ENCODE measurements at regions not wholly inside any gene's neighbourhood (a gene's known extent, or its start where the extent isn't known, plus 50 kb on each side); places are given as distances from the start of the nearest gene placed in this dataset.
"Not testable (repeated sequence)": the region's sequence is repeated elsewhere in the genome, so short reads cannot be mapped to it uniquely, and the experiment has no call there.

DNA sequence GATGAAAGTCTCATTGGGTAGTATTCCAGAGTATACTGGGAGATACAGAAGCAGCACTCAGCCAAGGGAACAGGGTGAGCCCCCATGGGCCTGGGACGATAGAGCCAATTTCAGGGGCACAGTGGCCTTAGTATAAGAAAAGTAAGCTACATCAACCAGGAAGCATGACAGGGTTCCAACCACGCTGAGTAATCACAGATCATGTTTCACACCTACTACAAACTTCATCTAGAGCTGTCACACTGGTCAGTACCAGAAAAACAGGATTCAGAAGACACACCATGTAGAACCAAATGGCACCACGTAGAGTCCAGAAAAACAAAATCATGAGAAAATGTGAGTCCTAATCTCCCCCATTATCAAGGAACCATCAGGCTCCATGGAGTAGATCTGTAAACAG is 1292.4 kb upstream of the MIR17HG start:
- DNase-seq (no peak), FAIRE-seq (no peak)
- no peaks in the 10 kb centered on the region for H3K4me1 ChIP-seq (ENCODE audit: control insufficient read depth in 3 of 3, insufficient read depth in 2 of 3, low read depth in 1 of 3, low read length in 2 of 3)
- no peaks in the 10 kb centered on the region for H3K27me3 ChIP-seq (ENCODE audit: control insufficient read depth in 3 of 3, insufficient read depth in 3 of 3, low read length in 3 of 3)
- H3K9me3 ChIP-seq (ENCODE audit: control insufficient read depth in 2 of 2, insufficient read depth in 1 of 2, low read depth in 1 of 2, low read length in 1 of 2), result no peaks in the 10 kb centered on the region
- H3K4me3 ChIP-seq (ENCODE audit: low read depth in 1 of 3, low read length in 3 of 3), result no peak overlapping the region
- WGBS, 3 donors, result 40 to 47% (median 45%) methylated on average over 3 of the region's 3 CpGs
- no peak overlapping the region for H3K27ac ChIP-seq (ENCODE audit: low read depth in 1 of 3, low read length in 2 of 3)
- H3K36me3 ChIP-seq (ENCODE audit: control insufficient read depth in 3 of 3, insufficient read depth in 2 of 3, low read depth in 1 of 3, low read length in 3 of 3), result no peaks in the 10 kb centered on the region

- DNase-seq (no peak), FAIRE-seq (no peak)
- Histone ChIP-seq H3K4me1 (ENCODE audit: control insufficient read depth in 3 of 3, insufficient read depth in 2 of 3, low read depth in 1 of 3, low read length in 2 of 3) (no peaks in the 10 kb centered on the region), H3K9me3 (ENCODE audit: control insufficient read depth in 2 of 2, insufficient read depth in 1 of 2, low read depth in 1 of 2, low read length in 1 of 2) (no peaks in the 10 kb centered on the region), H3K27me3 (ENCODE audit: control insufficient read depth in 3 of 3, insufficient read depth in 3 of 3, low read length in 3 of 3) (no peaks in the 10 kb centered on the region), H3K27ac (ENCODE audit: low read depth in 1 of 3, low read length in 2 of 3) (no peak overlapping the region), H3K4me3 (ENCODE audit: low read depth in 1 of 3, low read length in 3 of 3) (no peak overlapping the region), H3K36me3 (ENCODE audit: control insufficient read depth in 3 of 3, insufficient read depth in 2 of 3, low read depth in 1 of 3, low read length in 3 of 3) (no peaks in the 10 kb centered on the region)
These were observed 1291.7 kb upstream of the MIR17HG start for GRCh38 chr13:90055760-90056159.

- H3K36me3 ChIP-seq (ENCODE audit: control insufficient read depth in 3 of 3, insufficient read depth in 2 of 3, low read depth in 1 of 3, low read length in 3 of 3); H3K4me1 ChIP-seq (ENCODE audit: control insufficient read depth in 3 of 3, insufficient read depth in 2 of 3, low read depth in 1 of 3, low read length in 2 of 3); FAIRE-seq; DNase-seq; H3K4me3 ChIP-seq (ENCODE audit: low read depth in 1 of 3, low read length in 3 of 3); H3K9me3 ChIP-seq (ENCODE audit: control insufficient read depth in 2 of 2, insufficient read depth in 1 of 2, low read depth in 1 of 2, low read length in 1 of 2); H3K27me3 ChIP-seq (ENCODE audit: control insufficient read depth in 3 of 3, insufficient read depth in 3 of 3, low read length in 3 of 3); H3K27ac ChIP-seq (ENCODE audit: low read depth in 1 of 3, low read length in 2 of 3): not testable (repeated sequence)
These were observed 1283.3 kb upstream of the MIR17HG start for GRCh38 chr13:90064226-90064625.

DNA sequence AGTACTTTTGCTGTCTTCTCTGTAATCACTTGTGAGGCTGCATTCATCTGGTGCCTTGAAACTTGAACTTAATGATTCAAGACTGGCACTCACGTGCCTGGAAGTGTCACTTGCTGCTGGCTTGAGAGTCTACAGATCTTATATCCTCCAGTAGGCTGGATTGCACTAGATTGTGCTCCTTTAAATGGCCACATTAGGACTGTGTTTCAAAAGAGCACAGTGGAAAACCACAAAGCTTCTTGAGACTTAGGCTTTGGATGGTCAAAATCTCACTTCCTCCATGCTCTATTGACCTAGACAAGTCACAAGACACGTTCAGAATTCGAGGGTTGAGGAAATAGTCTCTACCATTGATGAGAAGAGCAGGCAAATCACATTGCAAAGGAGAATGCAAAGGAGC is 1278.8 kb upstream of the MIR17HG start:
- H3K27me3 ChIP-seq (ENCODE audit: control insufficient read depth in 3 of 3, insufficient read depth in 3 of 3, low read length in 3 of 3), result no peaks in the 10 kb centered on the region
- H3K36me3 ChIP-seq (ENCODE audit: control insufficient read depth in 3 of 3, insufficient read depth in 2 of 3, low read depth in 1 of 3, low read length in 3 of 3), result no peaks in the 10 kb centered on the region
- DNase-seq, result no peak
- no peak overlapping the region for H3K27ac ChIP-seq (ENCODE audit: low read depth in 1 of 3, low read length in 2 of 3)
- H3K9me3 ChIP-seq (ENCODE audit: control insufficient read depth in 2 of 2, insufficient read depth in 1 of 2, low read depth in 1 of 2, low read length in 1 of 2), result no peaks in the 10 kb centered on the region
- FAIRE-seq, result no peak
- H3K4me3 ChIP-seq (ENCODE audit: low read depth in 1 of 3, low read length in 3 of 3), result no peak overlapping the region
- WGBS, 3 donors, result 17 to 32% (median 30%) methylated on average over 3 of the region's 3 CpGs
- H3K4me1 ChIP-seq (ENCODE audit: control insufficient read depth in 3 of 3, insufficient read depth in 2 of 3, low read depth in 1 of 3, low read length in 2 of 3), result no peaks in the 10 kb centered on the region

DNA sequence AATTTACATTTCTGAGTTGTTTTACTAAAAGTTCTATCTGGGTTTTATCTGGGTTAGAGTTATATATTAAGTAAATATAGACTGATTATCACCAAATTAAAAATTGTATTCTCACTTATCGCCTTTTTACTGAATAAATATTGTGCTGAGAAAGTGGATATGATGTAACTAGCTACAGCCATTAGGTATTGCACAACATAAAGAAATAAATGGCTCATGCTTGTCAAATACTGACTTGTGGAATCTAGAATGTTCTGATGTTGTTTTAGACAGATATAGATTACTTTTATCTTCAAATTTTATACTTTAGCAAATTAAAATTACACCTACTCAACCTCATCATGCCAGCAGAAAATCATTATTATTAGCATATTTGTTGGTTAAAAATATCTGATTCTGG is 1277.1 kb upstream of the MIR17HG start:
- Histone ChIP-seq H3K4me3 (ENCODE audit: low read depth in 1 of 3, low read length in 3 of 3) (no peak overlapping the region), H3K27me3 (ENCODE audit: control insufficient read depth in 3 of 3, insufficient read depth in 3 of 3, low read length in 3 of 3) (no peaks in the 10 kb centered on the region), H3K36me3 (ENCODE audit: control insufficient read depth in 3 of 3, insufficient read depth in 2 of 3, low read depth in 1 of 3, low read length in 3 of 3) (no peaks in the 10 kb centered on the region), H3K9me3 (ENCODE audit: control insufficient read depth in 2 of 2, insufficient read depth in 1 of 2, low read depth in 1 of 2, low read length in 1 of 2) (no peaks in the 10 kb centered on the region), H3K27ac (ENCODE audit: low read depth in 1 of 3, low read length in 2 of 3) (no peak overlapping the region), H3K4me1 (ENCODE audit: control insufficient read depth in 3 of 3, insufficient read depth in 2 of 3, low read depth in 1 of 3, low read length in 2 of 3) (no peaks in the 10 kb centered on the region)
- DNase-seq, result no peak
- WGBS, 3 donors, result 74 to 79% (median 77%) methylated on average over 1 of the region's 1 CpG
- FAIRE-seq, result no peak

DNA sequence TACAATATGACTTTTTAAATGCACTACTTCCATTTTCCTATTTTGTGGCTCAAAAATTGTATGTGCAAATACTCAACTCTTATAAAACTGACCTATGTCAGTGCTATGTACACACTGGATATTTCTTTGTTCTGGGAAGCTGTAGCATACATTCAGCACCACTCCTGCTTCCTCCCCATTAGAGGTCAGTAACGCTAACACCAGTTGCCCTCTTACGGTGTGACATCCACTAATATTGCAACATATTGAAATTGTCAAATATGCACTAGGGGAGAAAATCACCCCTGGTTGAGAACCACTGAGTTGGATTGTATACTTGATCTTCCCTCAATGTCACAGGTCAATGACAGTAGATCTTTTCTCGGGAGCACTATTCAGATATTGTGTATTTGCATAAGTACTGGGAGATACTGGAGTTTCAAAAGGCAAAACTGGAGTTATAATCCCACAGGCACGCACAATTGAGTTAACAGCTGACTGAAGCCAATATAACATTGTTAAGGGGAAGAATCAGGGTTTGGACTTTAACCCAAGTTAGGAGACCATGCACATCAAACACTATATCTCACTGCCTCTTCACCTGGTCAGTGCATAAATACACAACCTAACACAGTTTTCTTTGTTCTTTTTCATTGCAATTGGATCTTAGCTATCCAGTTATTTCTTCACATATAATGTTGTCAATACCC is 1276.5 kb upstream of the MIR17HG start:
- Histone ChIP-seq H3K27me3 (ENCODE audit: control insufficient read depth in 3 of 3, insufficient read depth in 3 of 3, low read length in 3 of 3) (no peaks in the 10 kb centered on the region), H3K27ac (ENCODE audit: low read depth in 1 of 3, low read length in 2 of 3) (no peak overlapping the region), H3K4me1 (ENCODE audit: control insufficient read depth in 3 of 3, insufficient read depth in 2 of 3, low read depth in 1 of 3, low read length in 2 of 3) (no peaks in the 10 kb centered on the region), H3K4me3 (ENCODE audit: low read depth in 1 of 3, low read length in 3 of 3) (no peak overlapping the region), H3K36me3 (ENCODE audit: control insufficient read depth in 3 of 3, insufficient read depth in 2 of 3, low read depth in 1 of 3, low read length in 3 of 3) (no peaks in the 10 kb centered on the region), H3K9me3 (ENCODE audit: control insufficient read depth in 2 of 2, insufficient read depth in 1 of 2, low read depth in 1 of 2, low read length in 1 of 2) (no peaks in the 10 kb centered on the region)
- no peak for FAIRE-seq
- WGBS, 3 donors, result 28 to 57% (median 55%) methylated on average over 4 of the region's 4 CpGs
- no peak for DNase-seq

- WGBS, 3 donors, result 88 to 95% (median 93%) methylated on average over 1 of the region's 1 CpG
- FAIRE-seq (no peak), DNase-seq (no peak)
- H3K27ac ChIP-seq (ENCODE audit: low read depth in 1 of 3, low read length in 2 of 3), result no peak overlapping the region
- H3K4me1 ChIP-seq (ENCODE audit: control insufficient read depth in 3 of 3, insufficient read depth in 2 of 3, low read depth in 1 of 3, low read length in 2 of 3), result no peaks in the 10 kb centered on the region
- H3K36me3 ChIP-seq (ENCODE audit: control insufficient read depth in 3 of 3, insufficient read depth in 2 of 3, low read depth in 1 of 3, low read length in 3 of 3), result no peaks in the 10 kb centered on the region
- H3K27me3 ChIP-seq (ENCODE audit: control insufficient read depth in 3 of 3, insufficient read depth in 3 of 3, low read length in 3 of 3), result no peaks in the 10 kb centered on the region
- H3K9me3 ChIP-seq (ENCODE audit: control insufficient read depth in 2 of 2, insufficient read depth in 1 of 2, low read depth in 1 of 2, low read length in 1 of 2), result no peaks in the 10 kb centered on the region
- no peak overlapping the region for H3K4me3 ChIP-seq (ENCODE audit: low read depth in 1 of 3, low read length in 3 of 3)
These were observed 1262.7 kb upstream of the MIR17HG start for GRCh38 chr13:90084684-90085290.

- Histone ChIP-seq H3K4me3 (ENCODE audit: low read depth in 1 of 3, low read length in 3 of 3) (no peak overlapping the region), H3K9me3 (ENCODE audit: control insufficient read depth in 2 of 2, insufficient read depth in 1 of 2, low read depth in 1 of 2, low read length in 1 of 2) (no peaks in the 10 kb centered on the region), H3K27ac (ENCODE audit: low read depth in 1 of 3, low read length in 2 of 3) (no peak overlapping the region), H3K4me1 (ENCODE audit: control insufficient read depth in 3 of 3, insufficient read depth in 2 of 3, low read depth in 1 of 3, low read length in 2 of 3) (no peaks in the 10 kb centered on the region), H3K27me3 (ENCODE audit: control insufficient read depth in 3 of 3, insufficient read depth in 3 of 3, low read length in 3 of 3) (no peaks in the 10 kb centered on the region), H3K36me3 (ENCODE audit: control insufficient read depth in 3 of 3, insufficient read depth in 2 of 3, low read depth in 1 of 3, low read length in 3 of 3) (no peaks in the 10 kb centered on the region)
- DNase-seq (no peak), FAIRE-seq (no peak)
- WGBS, 3 donors, result 80 to 93% (median 82%) methylated on average over 3 of the region's 3 CpGs
These were observed 1258.4 kb upstream of the MIR17HG start for GRCh38 chr13:90089051-90089450.

DNA sequence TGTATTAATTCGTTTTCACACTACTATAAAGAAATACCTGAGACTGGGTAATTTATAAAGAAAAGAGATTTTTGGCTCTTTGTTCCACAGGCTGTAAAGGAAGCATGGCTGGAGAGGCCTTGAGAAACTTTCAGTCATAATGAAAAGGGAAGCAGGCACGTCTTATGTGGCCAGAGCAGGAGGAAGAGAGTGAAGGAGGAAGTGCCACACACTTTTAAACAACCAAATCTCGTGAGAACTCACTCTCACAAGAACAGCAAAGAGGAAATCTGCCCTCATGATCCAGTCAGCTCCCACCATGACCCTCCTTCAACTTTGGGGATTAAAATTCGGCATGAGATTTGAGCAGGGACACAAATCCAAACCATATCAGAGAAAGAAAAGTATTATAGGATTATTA is 1255.9 kb upstream of the MIR17HG start:
- no peaks in the 10 kb centered on the region for H3K4me1 ChIP-seq (ENCODE audit: control insufficient read depth in 3 of 3, insufficient read depth in 2 of 3, low read depth in 1 of 3, low read length in 2 of 3)
- H3K27me3 ChIP-seq (ENCODE audit: control insufficient read depth in 3 of 3, insufficient read depth in 3 of 3, low read length in 3 of 3), result no peaks in the 10 kb centered on the region
- no peak for DNase-seq
- no peak for FAIRE-seq
- H3K4me3 ChIP-seq (ENCODE audit: low read depth in 1 of 3, low read length in 3 of 3), result no peak overlapping the region
- WGBS, 3 donors, result 27 to 54% (median 52%) methylated on average over 4 of the region's 4 CpGs
- H3K27ac ChIP-seq (ENCODE audit: low read depth in 1 of 3, low read length in 2 of 3), result no peak overlapping the region
- H3K36me3 ChIP-seq (ENCODE audit: control insufficient read depth in 3 of 3, insufficient read depth in 2 of 3, low read depth in 1 of 3, low read length in 3 of 3), result no peaks in the 10 kb centered on the region
- H3K9me3 ChIP-seq (ENCODE audit: control insufficient read depth in 2 of 2, insufficient read depth in 1 of 2, low read depth in 1 of 2, low read length in 1 of 2), result no peaks in the 10 kb centered on the region

Data from small intestine (tissue), 7 donors.